GM12878 (cell line): ENCODE measurements at regions not wholly inside any gene's neighbourhood (a gene's known extent, or its start where the extent isn't known, plus 50 kb on each side); places are given as distances from the start of the nearest gene placed in this dataset.

Experiments used
- ATAC-seq: fragments of 200-7000 bp; cut with Tn5 transposase; 3 replicates; pipeline ENCODE4 v1.9.1; 2020; ENCODE audit warnings: mild to moderate bottlenecking, moderate library complexity
- BruUV-seq: library from RNA; stranded (reverse); fragments of 400-500 nt; replicated peaks from 2 replicates; lab custom pipeline; 2021; lab: Mats Ljungman, UMichigan
- CTCF ChIA-PET: fragments of 300-600 bp; sonication (Branson Sonifier 250); formaldehyde crosslinking; extraction: SDS; loops from one replicate; lab custom pipeline; 2021; ENCODE audit warnings: inconsistent platforms; lab: Yijun Ruan, JAX
- POLR2A ChIA-PET: fragments of 350-600 bp; formaldehyde crosslinking; extraction: SDS; loops from one replicate; lab custom pipeline; 2021; ENCODE audit warnings: inconsistent platforms; lab: Charles Lee
- RAD21 ChIA-PET: fragments of 300-600 bp; sonication (Branson Sonifier 250); formaldehyde crosslinking; loops from one replicate; lab custom pipeline; 2023; ENCODE audit warnings: antibody characterized with exemption; ENCODE audit not compliant: unreplicated experiment; lab: Charles Lee
- SMC1A ChIA-PET: fragments of 300-600 bp; sonication (Branson Sonifier 250); formaldehyde crosslinking; loops from one replicate; lab custom pipeline; 2023; ENCODE audit not compliant: unreplicated experiment, uncharacterized antibody; lab: Charles Lee
- DNase-seq: peaks from one replicate; pipeline ENCODE4 v3.0.0-alpha.2; 2011; ENCODE audit warnings: low read depth, low spot score
- FAIRE-seq: peaks from 3 replicates; lab custom pipeline; 2011; peaks lifted over from hg19 to GRCh38; lab: Jason Lieb, UNC
- H2AFZ ChIP-seq: 2 replicates; pipeline ENCODE4 v1.6.0; 2011; ENCODE audit warnings: low read depth, low read length, control low read depth; ENCODE audit not compliant: control insufficient read depth
- H3K27ac ChIP-seq: 2 replicates; pipeline ENCODE4 v1.5.1; 2011; ENCODE audit warnings: control low read depth; ENCODE audit not compliant: control insufficient read depth, insufficient read depth
- H3K27me3 ChIP-seq, 2 experiments: replicated peaks in 1 of 2; 2 replicates each; pipeline versions ENCODE4 v1.6.0 to v1.6.1; 2011; ENCODE audit warnings: low read length in 1 of 2; ENCODE audit not compliant: control insufficient read depth in 2 of 2, insufficient read depth in 2 of 2
- H3K36me3 ChIP-seq, 2 experiments: 2 replicates each; pipeline ENCODE4 v1.5.1; 2011; ENCODE audit warnings: low read length in 1 of 2; ENCODE audit not compliant: control insufficient read depth in 2 of 2, insufficient read depth in 2 of 2
- H3K4me1 ChIP-seq: 2 replicates; pipeline ENCODE4 v1.6.1; 2011; ENCODE audit warnings: mild to moderate bottlenecking, low read length, moderate library complexity, mixed read lengths; ENCODE audit not compliant: control insufficient read depth, insufficient read depth
- H3K4me2 ChIP-seq: 2 replicates; pipeline ENCODE4 v1.6.0; 2011; ENCODE audit warnings: control low read depth; ENCODE audit not compliant: control insufficient read depth, insufficient read depth
- H3K4me3 ChIP-seq: fragments of 200-600 bp; sonication (generic); 2 replicates; pipeline ENCODE4 v1.5.1; 2016
- H3K79me2 ChIP-seq: 2 replicates; pipeline ENCODE4 v1.6.0; 2011; ENCODE audit warnings: low read length; ENCODE audit not compliant: control insufficient read depth, insufficient read depth
- H3K9ac ChIP-seq: 2 replicates; pipeline ENCODE4 v1.8.0; 2011; ENCODE audit warnings: low read length, control low read depth, mixed read lengths; ENCODE audit not compliant: control insufficient read depth, insufficient read depth
- H3K9me3 ChIP-seq: replicated peaks from 3 replicates; pipeline ENCODE4 v1.5.1; 2011; ENCODE audit warnings: mild to moderate bottlenecking, low read length; ENCODE audit not compliant: control insufficient read depth, insufficient read depth
- H4K20me1 ChIP-seq: 2 replicates; pipeline ENCODE4 v1.6.0; 2011; ENCODE audit not compliant: control insufficient read depth, insufficient read depth
- ASH2L ChIP-seq: fragments of 300-600, 200-600 bp; sonication (generic); IDR thresholded peaks from 2 replicates; pipeline ENCODE4 v1.6.1; 2017; ENCODE audit warnings: low read depth, mild to moderate bottlenecking, borderline replicate concordance
- BHLHE40 ChIP-seq, 2 experiments: fragments of 450-650 bp in 1 of 2; IDR thresholded peaks; 2 replicates each; pipeline ENCODE4 v1.6.1; 2011 to 2017; ENCODE audit warnings: low read depth in 2 of 2, borderline replicate concordance in 1 of 2, improper control_type of control experiment in 1 of 2, low read length in 1 of 2, mild to moderate bottlenecking in 1 of 2
- NBN ChIP-seq: fragments of 450-650 bp; IDR thresholded peaks from 2 replicates; pipeline ENCODE4 v1.6.1; 2016
- NR2C1 ChIP-seq: fragments of 450-650 bp; IDR thresholded peaks from 2 replicates; pipeline ENCODE4 v1.6.1; 2017; ENCODE audit warnings: antibody characterized with exemption, mild to moderate bottlenecking, moderate library complexity
- NR2F1 ChIP-seq: fragments of 450-650 bp; conservative IDR thresholded peaks from 2 replicates; pipeline ENCODE4 v1.6.1; 2017; ENCODE audit warnings: mild to moderate bottlenecking
- PAX8 ChIP-seq: fragments of 450-650 bp; IDR thresholded peaks from 2 replicates; pipeline ENCODE4 v1.6.1; 2017; ENCODE audit warnings: mild to moderate bottlenecking, moderate library complexity
- POLR2AphosphoS2 ChIP-seq: IDR thresholded peaks from 2 replicates; pipeline ENCODE4 v1.6.1; 2011; ENCODE audit warnings: low read depth, mild to moderate bottlenecking, low read length, improper control_type of control experiment, moderate library complexity
- SMAD5 ChIP-seq: IDR thresholded peaks from 2 replicates; pipeline ENCODE4 v1.6.1; 2016; ENCODE audit warnings: antibody characterized with exemption, low read depth
- SMARCA5 ChIP-seq: fragments of 450-650 bp; IDR thresholded peaks from 2 replicates; pipeline ENCODE4 v1.6.1; 2017; ENCODE audit warnings: mild to moderate bottlenecking
- SUZ12 ChIP-seq: fragments of 200-600 bp; sonication (generic); IDR thresholded peaks from one replicate; pipeline ENCODE4 v1.6.1; 2018; ENCODE audit warnings: antibody characterized with exemption, mild to moderate bottlenecking; ENCODE audit not compliant: unreplicated experiment
- YY1 ChIP-seq: IDR thresholded peaks from 2 replicates; pipeline ENCODE4 v1.6.1; 2011; ENCODE audit warnings: low read depth, mild to moderate bottlenecking, low read length
- WGBS: methylation state at CpG from one replicate; pipeline ENCODE4 v1.1.6; 2016; ENCODE audit warnings: low lambda C conversion rate; ENCODE audit not compliant: insufficient replicate concordance, insufficient coverage; ENCODE audit errors: missing lambda C conversion rate; 5-methylcytosine and 5-hydroxymethylcytosine counted together
- in situ Hi-C: fragments of 300-500 bp; cut with MboI; formaldehyde crosslinking; loops from 9 replicates; pipeline ENCODE4 v1.14.3; 2018; ENCODE audit warnings: mixed read lengths
- intact Hi-C: fragments of 100-400 bp; cut with micrococcal nuclease; formaldehyde crosslinking; loops from one replicate; pipeline ENCODE4 v1.14.2; 2022; ENCODE audit not compliant: unreplicated experiment
- TF ChIP-seq, protein P1 (sequence below): fragments of 450-650 bp; formaldehyde crosslinking; IDR thresholded peaks from 2 replicates; pipeline ENCODE4 v1.4.0; 2020; ENCODE audit warnings: mild to moderate bottlenecking, moderate library complexity
- TF ChIP-seq, protein P2 (sequence below): IDR thresholded peaks from 2 replicates; pipeline ENCODE4 v1.6.1; 2011; ENCODE audit warnings: low read depth, low read length, improper control_type of control experiment, borderline replicate concordance
- TF ChIP-seq, protein P3 (sequence below): IDR thresholded peaks from 2 replicates; pipeline ENCODE4 v1.6.1; 2011; ENCODE audit warnings: mild to moderate bottlenecking, low read depth, low read length, moderate library complexity; ENCODE audit not compliant: insufficient replicate concordance
- TF ChIP-seq, protein P4 (sequence below): fragments of 450-650 bp; IDR thresholded peaks from 2 replicates; pipeline ENCODE4 v1.6.1; 2014; ENCODE audit warnings: mild to moderate bottlenecking
- TF ChIP-seq, protein P5 (sequence below): fragments of 450-650 bp; IDR thresholded peaks from 2 replicates; pipeline ENCODE4 v1.6.1; 2017; ENCODE audit warnings: low read depth, mild to moderate bottlenecking, moderate library complexity

DNA sequence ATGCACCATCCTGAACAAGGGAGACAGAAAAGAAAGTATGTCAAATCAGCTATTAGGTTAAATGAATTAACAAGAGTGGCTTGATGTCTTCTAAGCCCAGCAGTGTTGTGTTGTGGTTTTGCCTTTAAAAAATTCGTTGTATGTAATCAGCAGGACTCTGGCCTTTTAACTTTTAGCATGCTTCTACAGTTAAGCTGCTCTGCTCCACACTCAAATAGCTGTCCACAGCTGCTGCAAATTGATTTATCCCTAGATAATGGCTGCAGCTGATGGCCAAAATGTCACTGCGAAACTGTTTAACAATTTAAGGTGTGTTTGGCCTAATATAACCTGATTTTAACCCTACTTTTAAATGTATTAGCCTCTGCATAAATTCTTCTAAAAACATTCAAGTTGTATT lies 85.8 kb downstream of the CXXC4 start:
- FAIRE-seq = no peak
- Histone ChIP-seq H2AFZ (no peak overlapping the region), H3K9me3 (no peaks in the 10 kb centered on the region), H3K27me3 (no peaks in the 10 kb centered on the region), H3K79me2 (no peaks in the 10 kb centered on the region), H3K36me3 (no peaks in the 10 kb centered on the region), H3K4me3 (no peak overlapping the region), H3K4me2 (no peak overlapping the region), H3K9ac (no peak overlapping the region), H4K20me1 (no peaks in the 10 kb centered on the region), H3K27ac (no peak overlapping the region), H3K4me1 (no peaks in the 10 kb centered on the region)
- WGBS = 33% methylated on average over 2 of the region's 2 CpGs
- TF ChIP-seq, protein P1, sequence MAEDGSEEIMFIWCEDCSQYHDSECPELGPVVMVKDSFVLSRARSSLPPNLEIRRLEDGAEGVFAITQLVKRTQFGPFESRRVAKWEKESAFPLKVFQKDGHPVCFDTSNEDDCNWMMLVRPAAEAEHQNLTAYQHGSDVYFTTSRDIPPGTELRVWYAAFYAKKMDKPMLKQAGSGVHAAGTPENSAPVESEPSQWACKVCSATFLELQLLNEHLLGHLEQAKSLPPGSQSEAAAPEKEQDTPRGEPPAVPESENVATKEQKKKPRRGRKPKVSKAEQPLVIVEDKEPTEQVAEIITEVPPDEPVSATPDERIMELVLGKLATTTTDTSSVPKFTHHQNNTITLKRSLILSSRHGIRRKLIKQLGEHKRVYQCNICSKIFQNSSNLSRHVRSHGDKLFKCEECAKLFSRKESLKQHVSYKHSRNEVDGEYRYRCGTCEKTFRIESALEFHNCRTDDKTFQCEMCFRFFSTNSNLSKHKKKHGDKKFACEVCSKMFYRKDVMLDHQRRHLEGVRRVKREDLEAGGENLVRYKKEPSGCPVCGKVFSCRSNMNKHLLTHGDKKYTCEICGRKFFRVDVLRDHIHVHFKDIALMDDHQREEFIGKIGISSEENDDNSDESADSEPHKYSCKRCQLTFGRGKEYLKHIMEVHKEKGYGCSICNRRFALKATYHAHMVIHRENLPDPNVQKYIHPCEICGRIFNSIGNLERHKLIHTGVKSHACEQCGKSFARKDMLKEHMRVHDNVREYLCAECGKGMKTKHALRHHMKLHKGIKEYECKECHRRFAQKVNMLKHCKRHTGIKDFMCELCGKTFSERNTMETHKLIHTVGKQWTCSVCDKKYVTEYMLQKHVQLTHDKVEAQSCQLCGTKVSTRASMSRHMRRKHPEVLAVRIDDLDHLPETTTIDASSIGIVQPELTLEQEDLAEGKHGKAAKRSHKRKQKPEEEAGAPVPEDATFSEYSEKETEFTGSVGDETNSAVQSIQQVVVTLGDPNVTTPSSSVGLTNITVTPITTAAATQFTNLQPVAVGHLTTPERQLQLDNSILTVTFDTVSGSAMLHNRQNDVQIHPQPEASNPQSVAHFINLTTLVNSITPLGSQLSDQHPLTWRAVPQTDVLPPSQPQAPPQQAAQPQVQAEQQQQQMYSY (CRISPR knock-in tag) = no peak
- TF ChIP-seq BHLHE40 (IDR thresholded peaks at IDR 0.05; ENCODE audit: borderline replicate concordance in 1 of 2, low read depth in 2 of 2, low read length in 1 of 2) = no peak
- no peak for TF ChIP-seq SMAD5
- no peak for TF ChIP-seq PAX8
- TF ChIP-seq POLR2AphosphoS2 = no peak
- no peak for TF ChIP-seq YY1
- TF ChIP-seq SMARCA5 = no peak
- no peak for TF ChIP-seq NR2C1
- TF ChIP-seq, protein P2, sequence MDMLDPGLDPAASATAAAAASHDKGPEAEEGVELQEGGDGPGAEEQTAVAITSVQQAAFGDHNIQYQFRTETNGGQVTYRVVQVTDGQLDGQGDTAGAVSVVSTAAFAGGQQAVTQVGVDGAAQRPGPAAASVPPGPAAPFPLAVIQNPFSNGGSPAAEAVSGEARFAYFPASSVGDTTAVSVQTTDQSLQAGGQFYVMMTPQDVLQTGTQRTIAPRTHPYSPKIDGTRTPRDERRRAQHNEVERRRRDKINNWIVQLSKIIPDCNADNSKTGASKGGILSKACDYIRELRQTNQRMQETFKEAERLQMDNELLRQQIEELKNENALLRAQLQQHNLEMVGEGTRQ = no peak
- TF ChIP-seq, protein P3, sequence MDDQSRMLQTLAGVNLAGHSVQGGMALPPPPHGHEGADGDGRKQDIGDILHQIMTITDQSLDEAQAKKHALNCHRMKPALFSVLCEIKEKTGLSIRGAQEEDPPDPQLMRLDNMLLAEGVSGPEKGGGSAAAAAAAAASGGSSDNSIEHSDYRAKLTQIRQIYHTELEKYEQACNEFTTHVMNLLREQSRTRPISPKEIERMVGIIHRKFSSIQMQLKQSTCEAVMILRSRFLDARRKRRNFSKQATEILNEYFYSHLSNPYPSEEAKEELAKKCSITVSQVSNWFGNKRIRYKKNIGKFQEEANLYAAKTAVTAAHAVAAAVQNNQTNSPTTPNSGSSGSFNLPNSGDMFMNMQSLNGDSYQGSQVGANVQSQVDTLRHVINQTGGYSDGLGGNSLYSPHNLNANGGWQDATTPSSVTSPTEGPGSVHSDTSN = no peak
- TF ChIP-seq, protein P4, sequence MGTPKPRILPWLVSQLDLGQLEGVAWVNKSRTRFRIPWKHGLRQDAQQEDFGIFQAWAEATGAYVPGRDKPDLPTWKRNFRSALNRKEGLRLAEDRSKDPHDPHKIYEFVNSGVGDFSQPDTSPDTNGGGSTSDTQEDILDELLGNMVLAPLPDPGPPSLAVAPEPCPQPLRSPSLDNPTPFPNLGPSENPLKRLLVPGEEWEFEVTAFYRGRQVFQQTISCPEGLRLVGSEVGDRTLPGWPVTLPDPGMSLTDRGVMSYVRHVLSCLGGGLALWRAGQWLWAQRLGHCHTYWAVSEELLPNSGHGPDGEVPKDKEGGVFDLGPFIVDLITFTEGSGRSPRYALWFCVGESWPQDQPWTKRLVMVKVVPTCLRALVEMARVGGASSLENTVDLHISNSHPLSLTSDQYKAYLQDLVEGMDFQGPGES = no peak
- no peak for TF ChIP-seq ASH2L
- TF ChIP-seq, protein P5, sequence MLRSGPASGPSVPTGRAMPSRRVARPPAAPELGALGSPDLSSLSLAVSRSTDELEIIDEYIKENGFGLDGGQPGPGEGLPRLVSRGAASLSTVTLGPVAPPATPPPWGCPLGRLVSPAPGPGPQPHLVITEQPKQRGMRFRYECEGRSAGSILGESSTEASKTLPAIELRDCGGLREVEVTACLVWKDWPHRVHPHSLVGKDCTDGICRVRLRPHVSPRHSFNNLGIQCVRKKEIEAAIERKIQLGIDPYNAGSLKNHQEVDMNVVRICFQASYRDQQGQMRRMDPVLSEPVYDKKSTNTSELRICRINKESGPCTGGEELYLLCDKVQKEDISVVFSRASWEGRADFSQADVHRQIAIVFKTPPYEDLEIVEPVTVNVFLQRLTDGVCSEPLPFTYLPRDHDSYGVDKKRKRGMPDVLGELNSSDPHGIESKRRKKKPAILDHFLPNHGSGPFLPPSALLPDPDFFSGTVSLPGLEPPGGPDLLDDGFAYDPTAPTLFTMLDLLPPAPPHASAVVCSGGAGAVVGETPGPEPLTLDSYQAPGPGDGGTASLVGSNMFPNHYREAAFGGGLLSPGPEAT = no peak
- no peak for TF ChIP-seq NR2F1
- no peak for TF ChIP-seq SUZ12
- no peak for TF ChIP-seq NBN
- no TSS peak for BruUV-seq
- CTCF ChIA-PET = no interaction called here
- in situ Hi-C loops (no loop called here), intact Hi-C loops (no loop called here)
- SMC1A ChIA-PET = interaction anchor here (1.3 kb wide), 1 partner anchor 9 kb away, joined by 4 read pairs; no protein-coding TSS in a partner anchor
- no peak for ATAC-seq
- RAD21 ChIA-PET = no interaction called here
- POLR2A ChIA-PET = no interaction called here
- DNase-seq = no peak
